Upper lobe of left lung (tissue), 4 donors: ENCODE measurements at regions not wholly inside any gene's neighbourhood (a gene's known extent, or its start where the extent isn't known, plus 50 kb on each side); places are given as distances from the start of the nearest gene placed in this dataset.

Experiments used
- CTCF ChIP-seq, 6 experiments: fragments of 450-650 bp in 4 of 6; fragments of 200-600 bp in 2 of 6; sonication (generic) in 2 of 6; IDR thresholded peaks; one replicate each; pipeline ENCODE4 v1.5.1; 2016 to 2019; ENCODE audit warnings: antibody characterized with exemption in 6 of 6
- EP300 ChIP-seq, 4 donors: sonication (generic); formaldehyde crosslinking; IDR thresholded peaks; one replicate each; pipeline ENCODE4 v1.5.1; 2017; ENCODE audit warnings: antibody characterized with exemption in 4 of 4, control low read depth in 2 of 4
- POLR2A ChIP-seq, 4 donors: fragments of 450-650 bp; IDR thresholded peaks; one replicate each; pipeline ENCODE4 v1.5.1; 2016 to 2017; ENCODE audit warnings: antibody characterized with exemption in 4 of 4, mild to moderate bottlenecking in 2 of 4

DNA sequence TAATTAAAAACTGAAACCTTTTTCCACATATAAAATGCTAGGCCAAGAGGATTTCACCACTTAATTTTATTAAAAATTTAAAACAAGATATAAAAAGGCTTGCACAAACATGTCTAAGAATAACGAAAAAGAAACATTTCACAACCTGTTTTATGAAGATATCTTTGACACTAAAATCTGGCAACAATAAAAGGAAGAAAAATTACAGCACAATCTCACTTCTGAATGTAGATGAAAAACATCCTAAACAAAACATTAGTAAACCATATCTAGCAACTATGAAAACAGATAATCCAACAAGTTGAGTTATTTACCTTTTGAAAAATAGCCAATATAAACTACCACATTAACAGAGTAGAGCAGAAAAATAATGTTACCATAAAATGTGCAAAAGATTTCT is 185.4 kb upstream of the MMADHC start:
- TF ChIP-seq CTCF (IDR thresholded peaks at IDR 0.05): no peak
- no peak for TF ChIP-seq EP300 (IDR thresholded peaks at IDR 0.05)
- no peak for TF ChIP-seq POLR2A (IDR thresholded peaks at IDR 0.05)
